Caco-2 (cell line): ENCODE measurements at regions not wholly inside any gene's neighbourhood (a gene's known extent, or its start where the extent isn't known, plus 50 kb on each side); places are given as distances from the start of the nearest gene placed in this dataset.

Experiments
- BruUV-seq: library from RNA; stranded (reverse); fragments of 400-500 nt; replicated peaks from 2 replicates; lab custom pipeline; 2021; lab: Mats Ljungman, UMichigan
- CTCF ChIA-PET: fragments of 300-600 bp; sonication (Branson Sonifier 250); formaldehyde crosslinking; loops from one replicate; lab custom pipeline; 2022; ENCODE audit warnings: antibody characterized with exemption; lab: Charles Lee
- POLR2A ChIA-PET: fragments of 300-600 bp; sonication (Branson Sonifier 250); formaldehyde crosslinking; loops from one replicate; lab custom pipeline; 2022; ENCODE audit warnings: antibody characterized with exemption; lab: Charles Lee
- DNase-seq, 2 experiments: peaks; one replicate each; pipeline versions ENCODE4 v3.0.0 to v3.0.0-alpha.2; 2020 to 2022
- H3K27me3 ChIP-seq: replicated peaks from 2 replicates; pipeline ENCODE4 v1.6.0; 2011; ENCODE audit warnings: low read length; ENCODE audit not compliant: control insufficient read depth, insufficient read depth
- H3K36me3 ChIP-seq: 2 replicates; pipeline ENCODE4 v1.5.1; 2011; ENCODE audit warnings: low read length; ENCODE audit not compliant: control insufficient read depth, insufficient read depth
- H3K4me1 ChIP-seq: fragments of 250-450 bp; sonication (Bioruptor Pico); 2 replicates; pipeline ENCODE4 v1.5.1; 2020; ENCODE audit warnings: mild to moderate bottlenecking
- H3K4me3 ChIP-seq: 2 replicates; pipeline ENCODE4 v1.5.1; 2011; ENCODE audit warnings: low read depth, mild to moderate bottlenecking, control low read depth, low read length
- H3K9me3 ChIP-seq: fragments of 250-450 bp; sonication (Bioruptor Pico); 2 replicates; pipeline ENCODE4 v1.5.1; 2020; ENCODE audit warnings: mild to moderate bottlenecking, moderate library complexity
- H3K27ac Mint-ChIP-seq: one replicate; pipeline ENCODE4 v1.8.0; 2022; ENCODE audit warnings: mixed read lengths; ENCODE audit not compliant: unreplicated experiment
- H3K27me3 Mint-ChIP-seq: one replicate; pipeline ENCODE4 v1.8.0; 2022; ENCODE audit warnings: mixed read lengths; ENCODE audit not compliant: insufficient read depth, unreplicated experiment
- H3K36me3 Mint-ChIP-seq: one replicate; pipeline ENCODE4 v1.8.0; 2022; ENCODE audit warnings: mild to moderate bottlenecking, mixed read lengths; ENCODE audit not compliant: insufficient read depth, unreplicated experiment
- H3K4me1 Mint-ChIP-seq: one replicate; pipeline ENCODE4 v1.8.0; 2022; ENCODE audit warnings: low read depth, mixed read lengths; ENCODE audit not compliant: unreplicated experiment
- H3K4me3 Mint-ChIP-seq: one replicate; pipeline ENCODE4 v1.8.0; 2022; ENCODE audit warnings: mild to moderate bottlenecking, moderate library complexity, mixed read lengths; ENCODE audit not compliant: unreplicated experiment
- H3K9me3 Mint-ChIP-seq: one replicate; pipeline ENCODE4 v1.8.0; 2022; ENCODE audit warnings: mixed read lengths; ENCODE audit not compliant: unreplicated experiment
- CTCF ChIP-seq, 2 experiments: fragments of 200-600 bp in 1 of 2; IDR thresholded peaks; 1 replicate in 1 of 2; 2 replicates in 1 of 2; pipeline versions ENCODE4 v1.5.1 to v1.8.0; 2011 to 2022; ENCODE audit warnings: antibody characterized with exemption in 1 of 2, control low read depth in 1 of 2, inconsistent platforms in 1 of 2, low read depth in 1 of 2, low read length in 1 of 2, mild to moderate bottlenecking in 1 of 2, moderate library complexity in 1 of 2; ENCODE audit not compliant: insufficient read depth in 1 of 2, severe bottlenecking in 1 of 2, unreplicated experiment in 1 of 2
- intact Hi-C: fragments of 100-400 bp; cut with micrococcal nuclease; formaldehyde crosslinking; loops from one replicate; pipeline ENCODE4 v1.10.0; 2022; ENCODE audit not compliant: unreplicated experiment

- Mint-ChIP-seq H3K36me3 (no peaks in the 10 kb centered on the region), H3K27me3 (peaks cover 2% of the 10 kb centered on the region), H3K4me3 (no peak overlapping the region), H3K4me1 (no peaks in the 10 kb centered on the region), H3K9me3 (peaks cover 9% of the 10 kb centered on the region), H3K27ac (no peak overlapping the region)
- DNase-seq, result no peak
- no peaks in the 10 kb centered on the region for H3K4me1 ChIP-seq
- TF ChIP-seq CTCF (IDR thresholded peaks at IDR 0.05; ENCODE audit: insufficient read depth in 1 of 2, low read depth in 1 of 2, low read length in 1 of 2, severe bottlenecking in 1 of 2, unreplicated experiment in 1 of 2), result no peak
- no peaks in the 10 kb centered on the region for H3K27me3 ChIP-seq
- ChIA-PET CTCF (no interaction called here), POLR2A (no interaction called here)
- H3K9me3 ChIP-seq, result no peaks in the 10 kb centered on the region
- no peak overlapping the region for H3K4me3 ChIP-seq
- no peaks in the 10 kb centered on the region for H3K36me3 ChIP-seq
- intact Hi-C loops, result no loop called here
- no TSS peak for BruUV-seq
Measured at GRCh38 chr12:105975351-105975750, 163.4 kb downstream of the NUAK1 start.

- Mint-ChIP-seq H3K27ac (no peak overlapping the region), H3K4me3 (no peak overlapping the region), H3K4me1 (no peaks in the 10 kb centered on the region), H3K36me3 (no peaks in the 10 kb centered on the region), H3K27me3 (no peaks in the 10 kb centered on the region), H3K9me3 (peaks cover 9% of the 10 kb centered on the region)
- no peak for DNase-seq
- TF ChIP-seq CTCF (IDR thresholded peaks at IDR 0.05; ENCODE audit: insufficient read depth in 1 of 2, low read depth in 1 of 2, low read length in 1 of 2, severe bottlenecking in 1 of 2, unreplicated experiment in 1 of 2), result no peak
- intact Hi-C loops, result no loop called here
- H3K4me3 ChIP-seq, result no peak overlapping the region
- BruUV-seq, result no TSS peak
- no peaks in the 10 kb centered on the region for H3K36me3 ChIP-seq
- POLR2A ChIA-PET, result no interaction called here
- no peaks in the 10 kb centered on the region for H3K27me3 ChIP-seq
- CTCF ChIA-PET, result no interaction called here
- H3K4me1 ChIP-seq, result no peaks in the 10 kb centered on the region
- no peaks in the 10 kb centered on the region for H3K9me3 ChIP-seq
Measured at GRCh38 chr12:105977236-105977635, 161.5 kb downstream of the NUAK1 start.

- Histone ChIP-seq H3K27me3 (no peaks in the 10 kb centered on the region), H3K9me3 (no peaks in the 10 kb centered on the region), H3K4me1 (no peaks in the 10 kb centered on the region), H3K36me3 (no peaks in the 10 kb centered on the region), H3K4me3 (no peak overlapping the region)
- POLR2A ChIA-PET, result no interaction called here
- intact Hi-C loops, result no loop called here
- H3K9me3 Mint-ChIP-seq, result peaks cover 9% of the 10 kb centered on the region
- H3K4me3 Mint-ChIP-seq, result no peak overlapping the region
- BruUV-seq, result no TSS peak
- no peak overlapping the region for H3K27ac Mint-ChIP-seq
- DNase-seq, result no peak
- H3K4me1 Mint-ChIP-seq, result no peaks in the 10 kb centered on the region
- H3K27me3 Mint-ChIP-seq, result no peaks in the 10 kb centered on the region
- no peak for TF ChIP-seq CTCF (IDR thresholded peaks at IDR 0.05; ENCODE audit: insufficient read depth in 1 of 2, low read depth in 1 of 2, low read length in 1 of 2, severe bottlenecking in 1 of 2, unreplicated experiment in 1 of 2)
- no peaks in the 10 kb centered on the region for H3K36me3 Mint-ChIP-seq
- CTCF ChIA-PET, result no interaction called here
Measured at GRCh38 chr12:105977652-105978051, 161.1 kb downstream of the NUAK1 start.
